ENCODE measurements at regions not wholly inside any gene's neighbourhood (a gene's known extent, or its start where the extent isn't known, plus 50 kb on each side); places are given as distances from the start of the nearest gene placed in this dataset.
"Not testable (repeated sequence)": the region's sequence is repeated elsewhere in the genome, so short reads cannot be mapped to it uniquely, and the experiment has no call there.

DNA sequence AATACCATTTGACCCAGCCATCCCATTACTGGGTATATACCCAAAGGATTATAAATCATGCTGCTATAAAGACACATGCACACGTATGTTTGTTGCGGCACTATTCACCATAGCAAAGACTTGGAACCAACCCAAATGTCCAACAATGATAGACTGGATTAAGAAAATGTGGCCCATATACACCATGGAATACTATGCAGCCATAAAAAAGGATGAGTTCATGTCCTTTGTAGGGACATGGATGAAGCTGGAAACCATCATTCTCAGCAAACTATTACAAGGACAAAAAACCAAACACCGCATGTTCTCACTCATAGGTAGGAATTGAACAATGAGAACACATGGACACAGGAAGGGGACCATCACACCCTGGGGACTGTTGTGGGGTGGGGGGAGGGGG, 66.8 kb upstream of the LHFPL2 start:
- not testable (repeated sequence) for TF ChIP-seq POLR2A (IDR thresholded peaks at IDR 0.05; ENCODE audit: low read length); CTCF (IDR thresholded peaks at IDR 0.05); PBX3 (IDR thresholded peaks at IDR 0.05); RFX5 (IDR thresholded peaks at IDR 0.05); JUN (IDR thresholded peaks at IDR 0.05); MYC (IDR thresholded peaks at IDR 0.05; ENCODE audit: borderline replicate concordance, low read length)
- TF ChIP-seq, protein P1, sequence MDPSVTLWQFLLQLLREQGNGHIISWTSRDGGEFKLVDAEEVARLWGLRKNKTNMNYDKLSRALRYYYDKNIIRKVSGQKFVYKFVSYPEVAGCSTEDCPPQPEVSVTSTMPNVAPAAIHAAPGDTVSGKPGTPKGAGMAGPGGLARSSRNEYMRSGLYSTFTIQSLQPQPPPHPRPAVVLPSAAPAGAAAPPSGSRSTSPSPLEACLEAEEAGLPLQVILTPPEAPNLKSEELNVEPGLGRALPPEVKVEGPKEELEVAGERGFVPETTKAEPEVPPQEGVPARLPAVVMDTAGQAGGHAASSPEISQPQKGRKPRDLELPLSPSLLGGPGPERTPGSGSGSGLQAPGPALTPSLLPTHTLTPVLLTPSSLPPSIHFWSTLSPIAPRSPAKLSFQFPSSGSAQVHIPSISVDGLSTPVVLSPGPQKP (IDR thresholded peaks at IDR 0.05; ENCODE audit: low read depth, low read length) = not testable (repeated sequence)
